ENCODE measurements at regions not wholly inside any gene's neighbourhood (a gene's known extent, or its start where the extent isn't known, plus 50 kb on each side); places are given as distances from the start of the nearest gene placed in this dataset.

DNA sequence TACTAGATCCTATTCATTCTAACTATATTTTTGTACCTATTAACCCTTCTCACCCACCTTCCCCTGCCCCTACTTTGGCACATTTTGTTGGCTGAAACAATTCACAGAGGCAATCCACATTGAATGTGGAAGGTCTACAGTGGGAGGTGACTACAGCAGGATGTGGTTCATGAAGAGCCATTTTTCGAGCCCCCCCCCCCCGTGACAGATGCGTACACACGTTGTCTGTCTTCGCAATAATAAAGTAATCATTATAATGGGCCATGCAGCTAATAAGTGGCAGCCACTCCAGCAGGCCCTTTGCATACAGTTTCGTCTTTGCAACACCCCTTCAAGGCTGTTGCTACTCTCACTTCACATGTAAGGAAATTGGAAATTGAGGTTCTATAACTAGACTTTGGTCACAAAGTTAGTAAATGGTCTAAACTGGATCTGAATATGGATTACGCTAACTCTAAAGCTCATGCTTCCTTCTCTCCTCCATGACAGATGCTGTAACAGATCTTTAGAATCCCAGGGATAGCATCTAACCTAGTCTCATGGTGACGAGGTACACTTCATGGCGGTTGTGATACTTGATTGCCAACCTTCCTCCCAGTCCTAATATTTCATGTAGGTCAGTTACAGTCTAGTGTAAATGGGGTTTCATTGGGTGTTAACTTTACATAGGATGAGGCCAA is 176.8 kb downstream of the MYCN start (continued):
- no peak for TF ChIP-seq USF2 (IDR thresholded peaks at IDR 0.05; ENCODE audit: low read length)
- TF ChIP-seq SAP30 (IDR thresholded peaks at IDR 0.05; ENCODE audit: insufficient read depth, insufficient replicate concordance, low read length) = no peak
- TF ChIP-seq RBBP5 (IDR thresholded peaks at IDR 0.05; ENCODE audit: borderline replicate concordance, low read depth, low read length) = no peak
- no peak for TF ChIP-seq RXRA (IDR thresholded peaks at IDR 0.05; ENCODE audit: insufficient read depth, low read depth, low read length)

Data from H1 (cell line).